ENCODE measurements at regions not wholly inside any gene's neighbourhood (a gene's known extent, or its start where the extent isn't known, plus 50 kb on each side); places are given as distances from the start of the nearest gene placed in this dataset.

GRCh38 chr6:90865513-90865912 lies 278.6 kb upstream of the MAP3K7 start:
- no peak for TF ChIP-seq CTCF (IDR thresholded peaks at IDR 0.05; ENCODE audit: poor library complexity)
- no peak for TF ChIP-seq EZH2 (IDR thresholded peaks at IDR 0.05; ENCODE audit: borderline replicate concordance)
- no peak for TF ChIP-seq EZH2phosphoT487 (IDR thresholded peaks at IDR 0.05; ENCODE audit: low read depth, severe bottlenecking, unreplicated experiment)

All from hepatocyte (in vitro differentiated cells).